ENCODE measurements at regions not wholly inside any gene's neighbourhood (a gene's known extent, or its start where the extent isn't known, plus 50 kb on each side); places are given as distances from the start of the nearest gene placed in this dataset.

DNA sequence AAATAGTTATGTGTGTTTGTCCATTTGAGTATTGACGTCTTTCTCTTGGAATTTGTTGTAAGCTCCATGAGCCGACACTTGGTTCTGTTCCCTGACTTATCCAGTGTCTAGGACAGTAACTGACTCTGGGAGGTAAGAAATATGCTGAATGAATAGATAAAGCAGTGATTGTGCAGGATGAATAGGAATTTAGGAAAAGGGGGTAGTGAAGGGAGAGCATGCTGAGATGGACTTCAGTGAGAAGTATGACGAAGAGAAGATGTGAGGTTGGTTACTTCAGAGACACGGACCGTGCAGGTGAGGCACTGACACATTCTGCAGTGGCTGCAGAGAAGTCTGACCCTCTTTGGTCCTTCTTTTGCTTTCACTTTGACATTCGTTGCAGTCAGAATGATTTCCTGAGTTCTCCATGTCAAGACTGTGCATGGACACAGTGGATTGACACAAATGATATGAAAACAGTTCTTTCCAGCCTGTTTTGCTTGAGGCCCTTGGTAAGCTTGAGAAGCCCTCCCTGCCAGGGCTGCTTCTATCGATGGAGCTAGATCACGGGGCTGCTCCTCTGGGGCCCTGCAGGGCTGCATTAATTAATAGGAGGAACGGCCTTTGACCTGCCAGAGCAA, 261.5 kb upstream of the SORCS1 start:
- peaks cover 0 to 5% (median 0%) of the 10 kb centered on the region in 4 experiments; a peak in 1 of 7 replicates for H3K4me1 ChIP-seq (replicated peaks in 1 of 4; ENCODE audit: control insufficient read depth in 3 of 4, insufficient read depth in 4 of 4, low read length in 3 of 4)
- no peak overlapping the region for H2BK15ac ChIP-seq (ENCODE audit: low read length)
- no peak overlapping the region for H4K5ac ChIP-seq (ENCODE audit: insufficient read length, low read depth, low read length)
- no peak overlapping the region for H2AK5ac ChIP-seq (ENCODE audit: low read depth, low read length)
- no peaks in the 10 kb centered on the region for H3K79me2 ChIP-seq (ENCODE audit: control insufficient read depth in 1 of 2, insufficient read depth in 2 of 2, low read length in 2 of 2)
- 84% methylated on average over 9 of the region's 9 CpGs; no CpG with 5 or more reads in 1 of the 2 experiments for WGBS, 2 experiments (ENCODE audit: extremely low coverage in 1 of 2, insufficient coverage in 1 of 2, insufficient read length in 1 of 2, insufficient replicate concordance in 2 of 2, low coverage in 1 of 2, low lambda C conversion rate in 2 of 2, missing lambda C conversion rate in 1 of 2)
- H3K4me2 ChIP-seq (ENCODE audit: insufficient read depth in 1 of 2, low read depth in 2 of 2, low read length in 2 of 2) = no peak overlapping the region
- no peaks in the 10 kb centered on the region for H3K36me3 ChIP-seq (ENCODE audit: control insufficient read depth in 2 of 4, insufficient read depth in 4 of 4, low read length in 3 of 4)
- no peak overlapping the region for H2BK5ac ChIP-seq (ENCODE audit: low read depth, low read length)
- H3K14ac ChIP-seq (ENCODE audit: insufficient read length) = no peak overlapping the region
- no peak overlapping the region for H4K8ac ChIP-seq (ENCODE audit: extremely low read depth, insufficient read depth, low read length)
- POLR2A ChIA-PET (ENCODE audit: partially characterized antibody) = no interaction called here
- no peaks in the 10 kb centered on the region for H3K23me2 ChIP-seq (ENCODE audit: low read depth, low read length)
- no peak overlapping the region for H3K18ac ChIP-seq (ENCODE audit: extremely low read depth, low read length)
- no peaks in the 10 kb centered on the region for H4K20me1 ChIP-seq (replicated peaks in 1 of 2; ENCODE audit: control insufficient read depth in 1 of 2, insufficient read depth in 2 of 2, low read length in 2 of 2)
- no peak overlapping the region for H3K4me3 ChIP-seq (ENCODE audit: extremely low read depth in 1 of 4, insufficient read depth in 2 of 4, low read depth in 3 of 4, low read length in 4 of 4)
- no peak overlapping the region for H2BK120ac ChIP-seq (replicated peaks; ENCODE audit: low read depth, low read length)
- no peaks in the 10 kb centered on the region for H3K79me1 ChIP-seq (ENCODE audit: low read depth, low read length)
- no peak overlapping the region for H3K4ac ChIP-seq (replicated peaks; ENCODE audit: insufficient read length, low read depth, low read length)
- DNase-seq (ENCODE audit: low read depth in 1 of 2, low spot score in 2 of 2) = no peak
- 0 out of 2 replicates have a peak overlapping the region, but pooled peaks have one; percentile 17 for H2AFZ ChIP-seq (ENCODE audit: low read length)
- H3K56ac ChIP-seq (replicated peaks; ENCODE audit: insufficient read length, low read depth, low read length) = no peak overlapping the region
- no peak for TF ChIP-seq BCL11A (IDR thresholded peaks at IDR 0.05; ENCODE audit: low read depth in 2 of 2, low read length in 2 of 2)
- TF ChIP-seq, protein P1, sequence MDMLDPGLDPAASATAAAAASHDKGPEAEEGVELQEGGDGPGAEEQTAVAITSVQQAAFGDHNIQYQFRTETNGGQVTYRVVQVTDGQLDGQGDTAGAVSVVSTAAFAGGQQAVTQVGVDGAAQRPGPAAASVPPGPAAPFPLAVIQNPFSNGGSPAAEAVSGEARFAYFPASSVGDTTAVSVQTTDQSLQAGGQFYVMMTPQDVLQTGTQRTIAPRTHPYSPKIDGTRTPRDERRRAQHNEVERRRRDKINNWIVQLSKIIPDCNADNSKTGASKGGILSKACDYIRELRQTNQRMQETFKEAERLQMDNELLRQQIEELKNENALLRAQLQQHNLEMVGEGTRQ (IDR thresholded peaks at IDR 0.05; ENCODE audit: low read length) = no peak
- TF ChIP-seq CBX5 (IDR thresholded peaks at IDR 0.05; ENCODE audit: low read depth, low read length) = no peak
- no peak for TF ChIP-seq ASH2L (IDR thresholded peaks at IDR 0.05; ENCODE audit: low read length)
- TF ChIP-seq BACH1 (IDR thresholded peaks at IDR 0.05; ENCODE audit: low read length) = no peak
- TF ChIP-seq TAF1 (IDR thresholded peaks at IDR 0.05; ENCODE audit: low read depth, low read length) = no peak
- no peak for TF ChIP-seq KDM1A (IDR thresholded peaks at IDR 0.05; ENCODE audit: borderline replicate concordance, low read length)
- TF ChIP-seq TCF12 (IDR thresholded peaks at IDR 0.05; ENCODE audit: low read depth, low read length) = no peak
- TF ChIP-seq CEBPB (IDR thresholded peaks at IDR 0.05; ENCODE audit: low read depth, low read length) = no peak
- TF ChIP-seq CREB1 (IDR thresholded peaks at IDR 0.05) = no peak
- no peak for TF ChIP-seq TEAD4 (IDR thresholded peaks at IDR 0.05; ENCODE audit: low read depth, low read length)
- TF ChIP-seq PHF8 (conservative IDR thresholded peaks at IDR 0.05; ENCODE audit: low read depth, low read length) = no peak
- H3K27ac ChIP-seq (ENCODE audit: low read depth, low read length) = no peak overlapping the region
- H3K23ac ChIP-seq (ENCODE audit: insufficient read length) = no peak overlapping the region
- H3K27me3 ChIP-seq (replicated peaks in 1 of 4; ENCODE audit: control insufficient read depth in 3 of 4, extremely low read depth in 1 of 4, insufficient read depth in 3 of 4, low read length in 3 of 4) = no peaks in the 10 kb centered on the region
- H3K9ac ChIP-seq (replicated peaks in 1 of 4; ENCODE audit: extremely low read depth in 1 of 4, low read depth in 3 of 4, low read length in 3 of 4) = no peak overlapping the region
- H4K91ac ChIP-seq (replicated peaks; ENCODE audit: insufficient read length, low read length) = no peak overlapping the region
- no peaks in the 10 kb centered on the region for H3K9me3 ChIP-seq (ENCODE audit: insufficient read depth in 2 of 2, low read depth in 1 of 2, low read length in 1 of 2)
- FAIRE-seq = no peak
- CTCF ChIA-PET (ENCODE audit: partially characterized antibody) = interaction anchor here (1.0 to 1.2 kb wide), 2 partner anchors 16 to 17 kb away, joined by 3 read pairs; no protein-coding TSS in a partner anchor
- no peak overlapping the region for H2BK12ac ChIP-seq (ENCODE audit: low read depth, low read length)
- H2BK20ac ChIP-seq (ENCODE audit: low read length) = no peak overlapping the region
